ENCODE measurements at regions not wholly inside any gene's neighbourhood (a gene's known extent, or its start where the extent isn't known, plus 50 kb on each side); places are given as distances from the start of the nearest gene placed in this dataset.

DNA sequence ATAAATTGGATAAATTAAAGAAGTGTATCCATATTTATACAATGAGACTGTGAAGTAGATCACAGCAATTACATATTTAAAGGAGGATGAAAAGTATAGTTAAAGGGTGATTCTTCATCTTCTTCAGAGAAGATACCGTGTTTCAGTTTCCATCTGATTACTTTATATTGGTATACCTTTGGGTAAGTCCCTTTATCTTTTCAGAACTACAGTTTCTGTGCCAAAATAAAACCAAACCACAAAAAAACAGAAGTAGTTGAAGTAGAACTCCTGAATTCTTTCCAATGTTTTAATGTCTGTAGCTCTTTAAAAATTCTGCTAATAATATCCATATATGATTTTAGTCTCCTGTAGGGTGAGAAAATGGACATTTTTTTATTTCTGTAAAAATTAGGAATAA, 231.2 kb upstream of the LINC00305 start:
- TF ChIP-seq, protein P1, sequence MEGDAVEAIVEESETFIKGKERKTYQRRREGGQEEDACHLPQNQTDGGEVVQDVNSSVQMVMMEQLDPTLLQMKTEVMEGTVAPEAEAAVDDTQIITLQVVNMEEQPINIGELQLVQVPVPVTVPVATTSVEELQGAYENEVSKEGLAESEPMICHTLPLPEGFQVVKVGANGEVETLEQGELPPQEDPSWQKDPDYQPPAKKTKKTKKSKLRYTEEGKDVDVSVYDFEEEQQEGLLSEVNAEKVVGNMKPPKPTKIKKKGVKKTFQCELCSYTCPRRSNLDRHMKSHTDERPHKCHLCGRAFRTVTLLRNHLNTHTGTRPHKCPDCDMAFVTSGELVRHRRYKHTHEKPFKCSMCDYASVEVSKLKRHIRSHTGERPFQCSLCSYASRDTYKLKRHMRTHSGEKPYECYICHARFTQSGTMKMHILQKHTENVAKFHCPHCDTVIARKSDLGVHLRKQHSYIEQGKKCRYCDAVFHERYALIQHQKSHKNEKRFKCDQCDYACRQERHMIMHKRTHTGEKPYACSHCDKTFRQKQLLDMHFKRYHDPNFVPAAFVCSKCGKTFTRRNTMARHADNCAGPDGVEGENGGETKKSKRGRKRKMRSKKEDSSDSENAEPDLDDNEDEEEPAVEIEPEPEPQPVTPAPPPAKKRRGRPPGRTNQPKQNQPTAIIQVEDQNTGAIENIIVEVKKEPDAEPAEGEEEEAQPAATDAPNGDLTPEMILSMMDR (IDR thresholded peaks at IDR 0.05) = no peak
- no peak for TF ChIP-seq POLR2A (IDR thresholded peaks at IDR 0.05)
